ENCODE measurements at regions not wholly inside any gene's neighbourhood (a gene's known extent, or its start where the extent isn't known, plus 50 kb on each side); places are given as distances from the start of the nearest gene placed in this dataset.
"Not testable (repeated sequence)": the region's sequence is repeated elsewhere in the genome, so short reads cannot be mapped to it uniquely, and the experiment has no call there.

GRCh38 chr22:10722804-10723203, 4805.2 kb upstream of the OR11H1 start:
- TF ChIP-seq EZH2 (IDR thresholded peaks at IDR 0.05; ENCODE audit: insufficient read depth, poor library complexity, severe bottlenecking); EZH2phosphoT487 (IDR thresholded peaks at IDR 0.05; ENCODE audit: insufficient read depth, low read depth): not testable (repeated sequence)

Measured in GM23248 (cell line).